Smooth muscle cell (in vitro differentiated cells): ENCODE measurements at regions not wholly inside any gene's neighbourhood (a gene's known extent, or its start where the extent isn't known, plus 50 kb on each side); places are given as distances from the start of the nearest gene placed in this dataset.
"Not testable (repeated sequence)": the region's sequence is repeated elsewhere in the genome, so short reads cannot be mapped to it uniquely, and the experiment has no call there.

Source experiments
- DNase-seq: peaks from one replicate; lab custom pipeline; 2025; ENCODE audit not compliant: unreplicated experiment; lab: John Stamatoyannopoulos, UW
- H2AFZ ChIP-seq: fragments of 200-600 bp; sonication (generic); 2 replicates; pipeline ENCODE4 v1.6.0; 2016; ENCODE audit warnings: antibody characterized with exemption, low read depth, mild to moderate bottlenecking
- H3F3A ChIP-seq: fragments of 200-600 bp; sonication (generic); 2 replicates; pipeline ENCODE4 v1.6.0; 2017; ENCODE audit warnings: antibody characterized with exemption, low read depth
- H3K27ac ChIP-seq: fragments of 200-600 bp; sonication (generic); 2 replicates; pipeline ENCODE4 v1.5.1; 2016; ENCODE audit warnings: low read depth, mild to moderate bottlenecking
- H3K27me3 ChIP-seq: fragments of 200-600 bp; sonication (generic); 2 replicates; pipeline ENCODE4 v1.6.1; 2016; ENCODE audit warnings: low read depth, mild to moderate bottlenecking
- H3K36me3 ChIP-seq: fragments of 200-600 bp; sonication (generic); 2 replicates; pipeline ENCODE4 v1.5.1; 2016; ENCODE audit warnings: low read depth
- H3K4me1 ChIP-seq: fragments of 200-600 bp; sonication (generic); 2 replicates; pipeline ENCODE4 v1.5.1; 2016; ENCODE audit warnings: low read depth
- H3K4me2 ChIP-seq: fragments of 200-600 bp; sonication (generic); 2 replicates; pipeline ENCODE4 v1.6.0; 2016; ENCODE audit warnings: mild to moderate bottlenecking
- H3K4me3 ChIP-seq: fragments of 200-600 bp; sonication (generic); 2 replicates; pipeline ENCODE4 v1.5.1; 2016; ENCODE audit warnings: mild to moderate bottlenecking
- H3K79me2 ChIP-seq: fragments of 200-600 bp; sonication (generic); 2 replicates; pipeline ENCODE4 v1.6.0; 2016; ENCODE audit warnings: low read depth, mild to moderate bottlenecking
- H3K9ac ChIP-seq: fragments of 200-600 bp; sonication (generic); 2 replicates; pipeline ENCODE4 v1.6.0; 2016; ENCODE audit warnings: low read depth
- H3K9me3 ChIP-seq: fragments of 200-600 bp; sonication (generic); replicated peaks from 2 replicates; pipeline ENCODE4 v1.5.1; 2016; ENCODE audit warnings: low read depth
- H4K20me1 ChIP-seq: fragments of 200-600 bp; sonication (generic); 2 replicates; pipeline ENCODE4 v1.6.0; 2016; ENCODE audit warnings: low read depth
- WGBS: methylation state at CpG from one replicate; pipeline ENCODE4 v1.1.7; 2016; ENCODE audit warnings: low lambda C conversion rate; 5-methylcytosine and 5-hydroxymethylcytosine counted together
- TF ChIP-seq, protein P1 (sequence below): fragments of 200-600 bp; sonication (generic); IDR thresholded peaks from 2 replicates; pipeline ENCODE4 v1.5.1; 2017; ENCODE audit warnings: borderline replicate concordance, mild to moderate bottlenecking, antibody characterized with exemption; ENCODE audit not compliant: insufficient read depth, poor library complexity, severe bottlenecking

GRCh38 chr13:37956536-37956935, 87.0 kb upstream of the TRPC4 start:
- H3K36me3 ChIP-seq = no peaks in the 10 kb centered on the region
- no peak overlapping the region for H3K9ac ChIP-seq
- H3K27me3 ChIP-seq = no peaks in the 10 kb centered on the region
- H4K20me1 ChIP-seq = no peaks in the 10 kb centered on the region
- DNase-seq = no peak
- H3K79me2 ChIP-seq = no peaks in the 10 kb centered on the region
- H3K4me1 ChIP-seq = no peaks in the 10 kb centered on the region
- H3K27ac ChIP-seq = no peak overlapping the region
- no peaks in the 10 kb centered on the region for H3F3A ChIP-seq
- TF ChIP-seq, protein P1, sequence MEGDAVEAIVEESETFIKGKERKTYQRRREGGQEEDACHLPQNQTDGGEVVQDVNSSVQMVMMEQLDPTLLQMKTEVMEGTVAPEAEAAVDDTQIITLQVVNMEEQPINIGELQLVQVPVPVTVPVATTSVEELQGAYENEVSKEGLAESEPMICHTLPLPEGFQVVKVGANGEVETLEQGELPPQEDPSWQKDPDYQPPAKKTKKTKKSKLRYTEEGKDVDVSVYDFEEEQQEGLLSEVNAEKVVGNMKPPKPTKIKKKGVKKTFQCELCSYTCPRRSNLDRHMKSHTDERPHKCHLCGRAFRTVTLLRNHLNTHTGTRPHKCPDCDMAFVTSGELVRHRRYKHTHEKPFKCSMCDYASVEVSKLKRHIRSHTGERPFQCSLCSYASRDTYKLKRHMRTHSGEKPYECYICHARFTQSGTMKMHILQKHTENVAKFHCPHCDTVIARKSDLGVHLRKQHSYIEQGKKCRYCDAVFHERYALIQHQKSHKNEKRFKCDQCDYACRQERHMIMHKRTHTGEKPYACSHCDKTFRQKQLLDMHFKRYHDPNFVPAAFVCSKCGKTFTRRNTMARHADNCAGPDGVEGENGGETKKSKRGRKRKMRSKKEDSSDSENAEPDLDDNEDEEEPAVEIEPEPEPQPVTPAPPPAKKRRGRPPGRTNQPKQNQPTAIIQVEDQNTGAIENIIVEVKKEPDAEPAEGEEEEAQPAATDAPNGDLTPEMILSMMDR = no peak
- no peak overlapping the region for H2AFZ ChIP-seq
- H3K4me3 ChIP-seq = no peak overlapping the region
- H3K4me2 ChIP-seq = no peak overlapping the region
- WGBS = 90% methylated on average over 1 of the region's 1 CpG
- H3K9me3 ChIP-seq = no peaks in the 10 kb centered on the region

DNA sequence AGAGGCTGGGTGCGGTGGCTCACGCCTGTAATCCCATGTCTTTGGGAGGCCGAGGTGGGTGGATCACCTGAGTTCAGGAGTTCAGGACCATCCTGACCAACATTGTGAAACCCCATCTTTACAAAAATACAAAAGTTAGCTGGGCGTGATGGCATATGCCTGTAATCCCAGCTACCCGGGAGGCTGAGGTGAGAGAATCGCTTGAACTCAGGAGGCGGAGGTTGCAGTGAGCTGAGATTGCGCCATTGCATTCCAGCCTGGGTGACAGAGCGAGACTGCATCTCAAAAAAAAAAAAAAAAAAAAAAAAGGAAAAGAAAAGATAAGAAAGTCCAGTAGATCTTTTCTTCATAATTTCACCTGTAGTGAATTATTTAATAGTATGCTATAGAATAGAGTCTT, 85.0 kb upstream of the TRPC4 start:
- H3K4me2 ChIP-seq, H3K9ac ChIP-seq, DNase-seq, H3K36me3 ChIP-seq, H4K20me1 ChIP-seq, H3K79me2 ChIP-seq, H3K4me3 ChIP-seq, H3K27ac ChIP-seq, H3F3A ChIP-seq, H2AFZ ChIP-seq, H3K9me3 ChIP-seq, H3K27me3 ChIP-seq, H3K4me1 ChIP-seq: not testable (repeated sequence)
- WGBS = 90% methylated on average over 9 of the region's 9 CpGs

GRCh38 chr13:37954191-37954590, 84.6 kb upstream of the TRPC4 start:
- DNase-seq = no peak
- Histone ChIP-seq H3K4me1 (no peaks in the 10 kb centered on the region), H3K9me3 (no peaks in the 10 kb centered on the region), H3K79me2 (no peaks in the 10 kb centered on the region), H3K27ac (no peak overlapping the region), H3K4me2 (no peak overlapping the region), H3K9ac (no peak overlapping the region), H3K4me3 (no peak overlapping the region), H3K36me3 (no peaks in the 10 kb centered on the region), H3F3A (no peaks in the 10 kb centered on the region), H3K27me3 (no peaks in the 10 kb centered on the region), H2AFZ (no peak overlapping the region), H4K20me1 (no peaks in the 10 kb centered on the region)
- 84% methylated on average over 1 of the region's 1 CpG for WGBS
- TF ChIP-seq, protein P1 = no peak

- no peaks in the 10 kb centered on the region for H3K36me3 ChIP-seq
- no peak overlapping the region for H3K4me2 ChIP-seq
- no peak for DNase-seq
- no peaks in the 10 kb centered on the region for H3F3A ChIP-seq
- no peak overlapping the region for H3K9ac ChIP-seq
- no peak overlapping the region for H2AFZ ChIP-seq
- H3K27me3 ChIP-seq = no peaks in the 10 kb centered on the region
- H3K27ac ChIP-seq = no peak overlapping the region
- H3K9me3 ChIP-seq = no peaks in the 10 kb centered on the region
- no peaks in the 10 kb centered on the region for H3K4me1 ChIP-seq
- no peak overlapping the region for H3K4me3 ChIP-seq
- TF ChIP-seq, protein P1 = no peak
- H3K79me2 ChIP-seq = no peaks in the 10 kb centered on the region
- no peaks in the 10 kb centered on the region for H4K20me1 ChIP-seq
These were observed 84.1 kb upstream of the TRPC4 start for GRCh38 chr13:37953696-37954095.
